HS-27A (cell line): ENCODE measurements at regions not wholly inside any gene's neighbourhood (a gene's known extent, or its start where the extent isn't known, plus 50 kb on each side); places are given as distances from the start of the nearest gene placed in this dataset.
"Not testable (repeated sequence)": the region's sequence is repeated elsewhere in the genome, so short reads cannot be mapped to it uniquely, and the experiment has no call there.

Experiments
- DNase-seq: peaks from one replicate; pipeline ENCODE4 v3.0.0-alpha.2; 2012; ENCODE audit warnings: low read depth, missing footprints

DNA sequence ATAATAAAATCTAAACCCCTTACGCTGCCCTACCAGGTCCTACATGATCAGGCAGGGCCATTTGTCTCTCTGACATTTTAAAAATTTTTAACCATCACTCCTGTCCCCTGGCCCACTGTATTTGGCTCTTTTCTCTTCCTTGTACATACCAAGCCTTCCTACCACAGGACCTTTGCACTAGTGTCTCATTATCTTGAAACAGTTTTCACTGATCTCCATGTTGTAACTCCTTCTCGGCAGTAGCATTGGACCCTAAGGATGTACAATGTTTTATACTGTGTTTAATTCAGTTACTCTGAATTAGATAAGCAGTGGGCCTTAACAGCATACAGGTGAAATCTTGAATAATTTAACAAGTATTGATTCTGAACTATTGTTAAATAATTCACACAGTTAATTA is 330.7 kb downstream of the UTRN start:
- DNase-seq: no peak

DNA sequence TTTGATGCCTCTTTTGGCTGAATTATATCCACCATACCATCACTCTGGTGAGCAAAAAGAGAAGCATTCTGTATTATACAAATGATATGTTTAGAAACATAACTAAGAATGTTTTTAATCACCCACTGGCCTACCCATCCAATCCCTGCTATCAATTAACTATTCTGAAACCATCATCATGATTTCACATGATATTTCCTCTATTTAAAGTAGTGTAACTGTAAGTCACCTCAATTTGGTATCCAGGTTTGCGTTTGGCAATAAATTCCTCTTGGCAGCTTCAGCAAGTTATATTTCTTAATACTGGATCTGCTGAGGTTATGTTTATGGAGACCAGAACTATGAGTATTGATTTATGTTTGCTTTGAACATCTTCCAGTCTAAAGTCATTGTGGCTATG is 332.1 kb downstream of the UTRN start:
- DNase-seq: no peak

DNA sequence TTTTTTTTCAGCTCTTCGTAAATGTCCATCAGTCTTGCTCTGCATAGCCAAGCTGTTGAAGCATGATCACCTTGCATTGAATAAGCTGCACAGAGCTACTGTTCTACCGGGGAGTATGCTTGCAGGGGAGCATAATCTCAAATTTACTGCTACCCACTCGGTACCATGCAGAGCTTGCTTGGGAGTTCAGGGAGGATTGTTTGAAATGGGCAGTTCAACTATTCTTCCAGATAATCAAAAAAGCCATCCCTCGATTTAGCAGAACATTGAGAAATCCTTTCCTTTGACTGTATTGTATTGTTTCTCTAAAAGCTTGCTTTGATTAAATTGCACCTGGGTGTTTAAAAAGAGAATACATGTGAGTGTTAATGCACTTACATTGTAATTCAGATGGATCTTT is 332.6 kb downstream of the UTRN start:
- no peak for DNase-seq

DNA sequence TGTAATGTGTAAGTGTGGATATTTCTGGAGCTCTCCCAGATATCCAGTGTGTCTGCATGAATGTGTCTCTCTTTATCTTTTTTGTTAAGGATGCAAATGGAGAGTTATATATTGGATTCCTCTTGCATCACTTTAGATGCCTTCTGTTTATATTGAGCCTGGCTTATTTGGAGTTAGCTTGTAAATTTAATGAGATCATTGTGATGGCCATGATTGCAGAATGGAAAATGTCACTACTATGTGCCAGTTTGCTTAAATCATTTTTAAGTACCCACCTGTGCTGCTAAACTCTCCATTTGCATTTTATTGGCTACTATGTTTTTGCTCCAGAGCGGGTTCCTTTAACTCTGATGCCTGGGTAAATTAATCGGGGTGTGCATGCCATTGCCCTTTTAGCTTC is 334.8 kb downstream of the UTRN start:
- no peak for DNase-seq

DNA sequence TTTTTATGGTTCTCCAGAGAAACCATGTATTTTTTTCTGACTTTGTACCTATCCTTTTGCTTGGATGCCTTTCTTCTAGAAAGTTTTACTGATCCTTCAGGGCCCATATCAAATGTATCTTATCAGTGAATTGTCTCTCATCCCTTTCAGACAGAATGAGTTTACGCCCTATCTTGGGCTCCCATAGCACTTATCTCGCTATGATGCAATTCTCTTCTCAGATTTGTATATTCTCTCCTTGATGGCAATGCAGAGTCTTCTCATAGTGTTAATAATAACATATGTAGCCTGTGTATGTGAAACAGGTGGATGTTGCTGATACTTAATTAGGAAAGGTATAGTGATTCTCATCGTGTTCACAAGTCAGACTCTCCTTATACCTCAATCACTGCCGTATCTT is 336.2 kb downstream of the UTRN start:
- no peak for DNase-seq

DNA sequence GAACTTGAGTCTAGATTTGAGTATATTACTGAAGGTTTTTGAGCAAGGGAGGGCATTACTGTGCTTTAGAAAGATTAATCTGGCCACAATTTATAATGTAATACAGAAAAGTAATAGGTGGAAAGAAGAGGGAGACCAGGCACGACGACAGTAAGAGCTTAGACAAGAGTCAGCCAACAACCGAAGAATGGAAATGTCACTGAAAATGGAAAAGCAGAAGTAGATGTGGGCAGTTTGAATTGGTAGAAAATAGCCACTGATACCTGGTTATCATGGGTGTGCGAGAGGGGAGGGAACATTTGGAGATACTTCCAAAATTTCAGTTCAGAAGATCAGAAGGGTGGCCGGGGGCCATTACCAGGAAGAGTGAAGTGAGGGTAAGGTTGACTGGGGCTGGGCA is 339.1 kb downstream of the UTRN start:
- DNase-seq: no peak

DNA sequence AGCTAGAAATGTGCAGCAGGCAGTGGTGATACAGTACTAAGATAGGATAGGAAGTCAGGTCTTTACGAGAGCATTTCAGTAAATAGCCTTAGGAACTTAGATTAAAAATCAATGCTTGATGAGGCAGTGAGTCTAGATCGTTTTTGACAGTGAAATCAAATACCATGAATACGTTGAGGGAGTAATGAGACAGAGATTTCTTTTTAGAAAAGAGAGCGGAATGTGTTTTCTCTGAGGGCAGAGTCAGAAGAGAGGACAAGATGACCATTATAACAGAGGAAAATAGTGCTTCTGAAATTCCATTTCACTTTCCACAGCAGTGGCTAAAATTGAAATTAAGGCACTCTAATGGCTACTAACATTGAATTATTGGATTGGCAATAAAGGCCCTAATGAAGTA is 339.6 kb downstream of the UTRN start:
- no peak for DNase-seq

DNA sequence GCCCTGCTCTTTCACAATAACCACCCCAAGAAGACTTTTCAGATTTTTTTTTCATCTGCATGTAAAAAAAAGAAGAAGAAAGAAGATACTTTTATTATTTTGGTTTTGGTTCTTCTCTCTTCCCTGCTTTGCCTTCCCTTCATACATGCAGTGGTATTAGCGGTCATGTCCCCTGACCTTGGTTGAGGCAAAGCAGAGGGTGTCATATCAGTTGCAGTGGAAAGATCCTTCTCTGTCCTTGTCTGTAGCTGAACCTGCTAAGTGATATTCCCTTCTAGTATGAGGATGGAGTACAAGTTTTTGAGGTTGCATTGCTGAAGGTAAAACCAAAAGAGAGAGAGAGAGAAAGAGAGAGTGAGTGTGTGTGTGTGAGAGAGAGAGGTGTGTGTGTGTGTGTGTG is 345.7 kb downstream of the UTRN start:
- DNase-seq: no peak

DNA sequence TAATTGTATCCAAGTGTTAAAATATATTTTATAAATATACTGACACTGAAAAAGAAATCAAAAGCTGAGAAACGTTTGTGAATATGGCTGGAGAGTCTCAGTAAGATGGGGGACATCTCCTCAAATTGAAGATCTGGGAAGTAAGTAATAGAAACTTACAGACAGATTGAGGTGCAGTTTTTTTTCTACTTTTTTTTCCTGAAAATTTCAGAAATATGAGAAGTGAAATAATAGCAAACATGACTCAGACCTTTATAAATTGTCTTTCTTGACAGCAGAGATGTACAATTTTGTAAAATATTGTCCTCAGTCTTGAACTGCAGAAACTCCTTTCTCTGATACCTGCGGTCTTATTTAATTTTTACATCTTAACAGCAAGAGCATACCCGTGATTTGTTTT is 347.1 kb downstream of the UTRN start:
- no peak for DNase-seq

DNA sequence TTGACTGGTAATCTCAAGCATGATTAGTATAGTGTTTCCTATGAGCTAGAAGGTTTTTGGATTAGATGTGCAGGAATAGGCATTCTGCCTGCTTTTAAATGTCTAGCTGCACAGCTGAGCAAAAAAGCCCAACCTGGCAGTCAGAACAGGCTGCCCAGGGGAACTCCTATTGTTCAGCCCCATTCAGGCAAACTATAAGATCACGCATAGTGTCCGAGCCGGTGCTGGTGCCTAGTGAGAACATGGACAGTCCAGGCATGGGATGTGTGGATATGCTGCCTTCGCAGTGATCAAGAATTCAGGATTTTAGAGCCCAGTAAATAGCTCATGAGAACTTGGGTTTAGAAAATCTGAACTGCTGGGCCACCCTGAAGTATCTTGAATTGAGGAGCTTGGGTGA is 348.8 kb downstream of the UTRN start:
- no peak for DNase-seq

DNA sequence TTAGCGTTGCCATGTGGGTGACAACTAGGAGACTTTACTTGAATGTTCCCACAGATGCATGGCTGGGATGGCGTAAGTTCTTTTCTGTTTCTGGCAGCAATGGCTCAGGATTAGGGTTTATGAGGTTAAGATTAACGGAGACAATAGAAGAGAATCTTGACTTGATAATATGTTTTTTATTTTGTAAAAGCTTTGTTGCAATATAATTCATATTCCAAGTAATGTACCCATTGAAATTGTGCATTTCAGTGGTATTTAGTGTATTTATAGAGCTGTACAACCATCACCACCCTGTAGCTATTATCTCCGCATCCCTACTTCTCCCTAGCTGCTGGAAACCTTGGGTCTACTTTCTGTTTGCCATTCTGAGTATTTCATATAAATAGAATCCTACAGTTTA is 349.2 kb downstream of the UTRN start:
- DNase-seq: no peak

DNA sequence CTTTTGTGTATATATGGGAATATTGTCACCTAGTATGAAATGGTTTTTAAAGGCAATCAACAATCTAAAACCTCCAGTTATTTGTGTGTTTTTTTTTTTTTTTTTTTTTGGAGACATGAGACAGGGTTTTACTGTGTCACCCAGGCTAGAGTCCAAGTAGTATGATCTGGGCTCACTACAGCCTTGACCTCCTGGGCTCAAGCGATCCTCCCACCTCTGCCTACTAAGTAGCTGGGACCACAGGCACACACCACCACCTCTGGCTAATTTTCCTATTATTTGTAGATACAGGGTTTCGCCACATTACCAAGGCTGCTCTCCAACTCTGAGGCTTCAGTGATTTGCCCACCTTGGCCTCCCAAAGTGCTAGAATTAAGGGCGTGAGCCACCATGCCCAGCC is 349.9 kb downstream of the UTRN start:
- DNase-seq: no peak

DNA sequence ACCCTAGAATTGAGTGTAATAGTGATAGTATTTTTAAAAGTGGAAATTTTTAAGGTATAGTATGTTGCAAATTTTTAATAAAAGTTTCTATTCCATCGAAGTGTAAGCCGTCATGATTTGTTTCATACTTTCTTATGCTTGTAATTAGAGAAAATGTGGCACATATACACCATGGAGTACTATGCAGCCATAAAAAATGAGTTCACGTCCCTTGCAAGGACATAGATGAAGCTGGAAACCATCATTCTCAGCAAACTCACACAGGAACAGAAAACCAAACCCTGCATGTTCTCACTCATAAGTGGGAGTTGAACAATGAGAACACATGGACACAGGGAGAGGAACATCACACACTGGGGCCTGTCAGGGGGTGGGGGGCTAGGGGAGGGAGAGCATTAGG is 350.9 kb downstream of the UTRN start:
- not testable (repeated sequence) for DNase-seq

DNA sequence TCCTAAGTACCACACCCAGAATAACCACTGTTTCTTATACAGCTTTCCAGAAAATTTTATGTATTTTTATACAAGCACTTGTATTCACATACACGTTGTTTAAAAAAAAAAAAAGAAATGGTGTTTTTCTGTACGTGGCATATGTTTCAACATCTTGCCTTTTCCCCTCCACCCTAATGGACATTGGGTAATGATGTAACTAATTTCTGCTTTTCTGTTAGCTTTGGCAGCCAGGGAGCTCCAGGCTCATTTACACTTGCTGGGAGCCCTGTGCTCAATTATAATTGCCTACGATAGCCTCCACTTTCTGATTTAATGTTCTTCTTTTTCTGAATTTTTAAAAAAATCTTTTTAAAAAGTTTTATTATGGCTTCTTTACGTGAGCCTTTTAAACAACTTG is 352.4 kb downstream of the UTRN start:
- DNase-seq: no peak

DNA sequence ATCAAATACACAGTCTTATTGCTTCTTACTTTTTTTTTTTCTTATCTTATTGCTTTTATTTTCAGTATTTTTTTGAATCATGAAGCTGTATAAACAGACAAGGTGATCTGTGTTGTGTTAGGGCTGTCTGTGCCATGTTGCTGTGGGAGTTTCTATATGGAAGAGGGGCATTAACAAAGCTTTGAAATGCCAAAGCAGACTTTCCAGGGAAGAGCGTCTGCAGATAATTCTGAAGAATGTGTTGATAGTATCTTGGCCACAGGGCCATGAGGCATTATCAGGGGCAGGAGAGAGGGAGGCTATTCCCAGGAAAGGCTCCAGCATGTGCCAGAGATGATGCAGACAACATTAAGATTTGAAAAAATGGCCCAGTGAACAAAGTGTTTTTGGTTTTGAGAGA is 354.5 kb downstream of the UTRN start:
- DNase-seq: no peak

DNA sequence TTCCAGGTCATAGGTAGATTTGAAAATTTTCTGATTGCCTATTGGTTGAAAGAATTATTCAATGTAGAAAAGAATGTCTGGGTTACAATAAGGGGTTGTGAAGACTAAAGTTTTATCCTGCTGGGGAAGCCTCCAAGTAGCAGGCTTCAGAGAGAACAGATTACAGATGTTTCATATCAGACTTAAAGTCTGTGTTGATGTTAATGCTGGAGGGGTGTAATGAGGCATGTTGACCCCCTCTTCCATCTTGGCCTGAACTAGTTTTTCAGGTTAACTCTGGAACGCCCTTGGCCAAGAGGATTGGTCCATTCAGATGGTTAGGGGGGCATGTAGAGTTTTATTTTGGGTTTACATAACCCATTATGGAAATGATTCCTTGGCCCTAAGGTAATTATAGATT is 356.2 kb downstream of the UTRN start:
- no peak for DNase-seq

DNA sequence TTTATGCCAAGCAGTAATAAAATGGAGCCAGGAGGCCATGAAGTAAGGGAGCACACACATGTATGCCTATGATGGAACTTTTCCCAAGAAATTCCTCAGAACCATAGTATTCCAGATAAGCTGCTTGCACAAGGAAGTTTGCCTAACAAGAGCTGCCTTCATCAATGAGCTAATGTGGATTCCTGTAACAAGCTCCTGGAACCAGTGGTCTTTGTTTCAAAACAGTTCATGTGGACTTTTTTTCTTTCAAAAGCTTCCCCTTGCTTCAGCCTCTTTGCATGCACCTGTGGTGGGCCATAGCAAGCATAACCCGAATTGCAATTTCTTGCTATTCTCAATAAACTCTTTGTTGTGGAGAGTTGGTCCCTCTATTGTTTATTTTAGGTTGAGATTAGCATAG is 359.6 kb downstream of the UTRN start:
- no peak for DNase-seq

DNA sequence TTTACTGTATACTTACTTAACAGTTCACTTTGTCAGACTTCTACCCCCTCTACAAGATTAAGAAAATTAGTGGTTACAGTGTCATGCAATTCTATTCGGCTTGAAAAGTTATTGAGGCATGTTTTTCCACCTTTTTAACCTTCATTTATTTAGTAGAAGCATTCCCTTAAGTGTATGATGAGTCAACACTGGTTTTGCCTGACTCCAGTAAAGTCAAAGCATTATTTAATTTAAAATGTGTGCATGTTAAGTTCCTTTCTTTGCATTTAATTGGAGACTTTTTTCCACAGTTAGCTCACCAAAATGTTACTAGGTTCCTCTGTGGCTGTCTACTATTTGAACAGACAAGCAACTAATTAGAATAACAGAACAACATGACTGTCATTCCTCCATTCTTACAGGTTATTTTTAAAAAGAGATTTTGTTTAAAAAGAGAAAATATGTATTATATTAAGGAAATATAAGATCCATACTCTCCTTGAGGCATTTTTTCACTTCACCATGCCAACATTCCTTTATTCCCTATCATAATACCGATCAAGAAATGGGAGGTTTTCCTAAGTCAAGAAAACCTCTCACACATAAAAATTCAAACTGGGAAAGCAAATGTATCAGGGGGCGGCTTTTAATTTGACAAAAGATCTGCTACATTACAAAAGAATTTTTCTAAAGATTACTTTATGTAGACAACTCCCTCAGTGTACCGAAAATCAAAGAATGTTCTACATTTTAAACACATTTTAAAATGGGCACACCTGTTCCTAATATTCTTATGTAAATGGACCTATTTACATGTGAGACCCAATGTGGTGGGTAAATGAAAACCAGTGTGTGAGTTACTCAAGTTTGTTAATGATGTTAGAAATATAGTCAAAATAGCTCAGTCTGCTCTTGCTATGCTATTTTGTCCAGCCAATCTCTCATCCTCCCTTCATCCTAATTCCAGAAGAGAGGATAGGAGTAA is 361.2 kb downstream of the UTRN start:
- DNase-seq: no peak

DNA sequence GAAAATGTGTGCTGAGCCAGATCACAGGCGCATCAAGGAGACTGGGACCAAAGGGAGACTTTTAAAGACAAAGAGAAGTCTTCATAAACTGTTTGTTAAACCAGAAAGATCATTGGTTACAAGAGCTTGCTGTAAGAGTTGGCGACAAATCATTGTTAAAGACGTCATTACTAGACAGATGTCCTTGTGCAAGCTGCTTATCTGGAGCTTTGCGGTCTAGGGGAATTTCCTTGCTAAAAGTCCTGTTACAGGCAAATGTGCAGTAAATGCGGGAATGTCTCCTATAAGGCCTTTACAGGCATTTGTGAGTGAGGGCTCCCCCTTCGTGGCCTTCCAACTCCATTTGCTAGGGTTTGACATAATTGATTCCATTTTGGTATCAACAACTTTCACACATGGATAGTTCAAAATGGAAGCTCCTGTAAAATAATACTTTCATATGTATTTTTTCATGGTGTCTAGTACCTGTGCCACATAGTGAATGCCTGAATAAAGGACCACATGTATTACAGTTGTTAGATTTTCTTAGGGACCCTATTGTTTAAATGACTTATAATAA is 362.4 kb downstream of the UTRN start:
- DNase-seq: no peak

DNA sequence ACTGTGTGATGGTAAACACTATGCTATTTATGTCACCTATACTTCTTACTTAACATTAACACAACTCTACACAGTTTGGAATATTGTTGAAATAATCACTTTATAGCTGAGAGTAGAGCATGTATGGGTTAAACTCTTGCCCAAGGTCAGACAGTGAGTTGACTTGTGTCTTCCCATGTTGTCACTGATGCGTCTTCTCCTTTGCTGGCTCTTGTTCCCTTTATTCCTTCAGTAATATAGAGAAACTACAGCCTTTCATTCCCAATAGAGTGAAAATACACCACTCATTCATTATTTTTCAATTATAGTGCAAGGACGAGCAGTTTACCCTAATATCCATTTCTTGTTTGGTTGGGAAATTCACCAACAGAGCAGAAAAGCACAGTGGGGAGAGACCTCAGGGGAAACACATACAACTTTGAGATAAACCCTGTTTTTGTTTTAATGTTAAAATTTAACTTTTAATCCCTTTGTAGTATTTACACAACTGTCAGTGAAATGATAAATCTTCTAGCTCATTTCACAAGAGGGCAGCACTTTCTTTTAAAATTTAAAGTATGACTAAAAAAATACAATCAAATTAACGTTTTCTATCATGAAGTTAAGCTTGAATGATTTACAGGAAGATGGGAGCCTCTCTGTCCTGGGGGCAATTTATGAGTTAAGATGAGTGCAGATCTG is 363.0 kb downstream of the UTRN start:
- no peak for DNase-seq

DNA sequence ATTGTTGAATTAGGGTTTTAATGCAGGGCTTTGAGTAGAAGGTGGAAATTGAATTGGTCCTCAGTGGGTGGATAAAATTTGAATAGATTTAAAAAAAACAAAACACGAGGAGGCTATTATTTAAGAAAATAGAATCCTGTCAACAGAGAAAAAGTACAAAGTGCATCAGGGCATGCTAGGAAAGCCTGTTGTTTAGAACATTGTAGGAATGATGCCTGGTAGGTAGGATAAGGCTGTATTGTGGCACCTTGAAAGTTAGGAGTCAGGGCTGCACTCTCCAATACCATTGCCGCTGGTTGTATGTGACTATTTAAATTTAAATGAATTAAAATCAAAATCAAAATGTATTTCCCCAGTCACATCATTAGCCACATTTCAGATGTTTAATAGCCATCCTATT is 363.9 kb downstream of the UTRN start:
- DNase-seq: no peak

DNA sequence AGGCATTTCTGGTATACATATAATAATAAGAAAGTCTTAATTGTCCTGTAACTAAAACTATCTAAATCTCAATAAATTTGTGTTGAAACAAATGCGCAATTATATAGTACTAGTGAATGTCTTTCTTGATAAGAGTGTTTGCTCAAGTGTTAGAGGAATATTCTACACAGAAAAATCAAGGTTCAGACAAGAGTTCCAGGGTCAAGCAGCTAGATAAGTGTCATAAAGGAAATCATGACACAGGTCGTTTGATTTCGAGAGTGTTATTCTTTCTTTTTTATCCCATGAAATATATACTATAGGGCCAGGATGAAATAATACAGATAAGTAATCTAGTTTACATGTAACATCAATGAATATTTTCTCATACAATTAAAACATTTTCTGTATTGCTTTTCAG is 366.1 kb downstream of the UTRN start:
- no peak for DNase-seq

DNA sequence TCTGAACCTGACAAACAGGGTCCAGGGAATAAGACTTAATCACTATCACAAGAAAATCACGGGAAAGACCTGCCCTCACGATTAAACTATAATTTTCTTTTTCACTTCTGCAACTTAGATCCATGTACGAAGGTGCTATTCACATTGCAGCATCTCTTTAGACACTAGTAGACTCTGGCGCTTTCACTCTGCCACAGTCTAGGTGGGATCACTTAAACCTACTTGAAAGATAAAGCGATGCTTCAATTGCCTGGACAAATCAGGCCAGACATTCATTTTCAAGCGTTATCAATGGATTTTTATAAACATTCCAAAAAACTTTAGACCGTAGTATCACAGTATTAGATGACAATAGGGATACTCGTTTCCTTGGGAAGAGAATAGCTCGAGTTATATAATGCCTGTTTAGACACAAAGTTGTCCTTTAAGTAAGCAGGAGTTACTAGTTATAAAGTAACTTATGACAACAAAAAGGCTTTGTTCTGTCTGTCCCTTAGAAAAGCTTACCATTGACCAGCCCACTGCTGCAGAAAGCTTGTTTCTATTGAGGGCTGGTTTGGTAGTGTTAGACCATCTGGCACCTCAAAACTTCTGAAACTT is 367.3 kb downstream of the UTRN start:
- DNase-seq: no peak
